Endodermal cell (in vitro differentiated cells): ENCODE measurements at regions not wholly inside any gene's neighbourhood (a gene's known extent, or its start where the extent isn't known, plus 50 kb on each side); places are given as distances from the start of the nearest gene placed in this dataset.

ENCODE experiments used
- DNase-seq: peaks from one replicate; pipeline ENCODE4 v3.0.0-alpha.2; 2017
- H3K27ac ChIP-seq: 2 replicates; pipeline ENCODE4 v1.5.1; 2013; ENCODE audit warnings: mild to moderate bottlenecking, low read depth, low read length, moderate library complexity
- H3K27me3 ChIP-seq: 2 replicates; pipeline ENCODE4 v1.6.1; 2013; ENCODE audit warnings: mild to moderate bottlenecking, low read length, moderate library complexity; ENCODE audit not compliant: insufficient read depth, control insufficient read depth, poor library complexity, severe bottlenecking
- H3K36me3 ChIP-seq: 2 replicates; pipeline ENCODE4 v1.7.0; 2013; ENCODE audit warnings: mild to moderate bottlenecking, low read length, moderate library complexity; ENCODE audit not compliant: control insufficient read depth, insufficient read depth
- H3K4me1 ChIP-seq: one replicate; pipeline ENCODE4 v1.7.0; 2013; ENCODE audit warnings: low read length; ENCODE audit not compliant: control insufficient read depth, insufficient read depth
- H3K4me3 ChIP-seq: 2 replicates; pipeline ENCODE4 v1.5.1; 2013; ENCODE audit warnings: mild to moderate bottlenecking, low read length, moderate library complexity
- H3K9ac ChIP-seq: 2 replicates; pipeline ENCODE4 v1.6.1; 2013; ENCODE audit warnings: mild to moderate bottlenecking, low read length, moderate library complexity; ENCODE audit not compliant: poor library complexity, severe bottlenecking; ENCODE audit errors: extremely low read depth
- H3K9me3 ChIP-seq: 2 replicates; pipeline ENCODE4 v1.6.1; 2013; ENCODE audit warnings: mild to moderate bottlenecking, low read length, moderate library complexity; ENCODE audit not compliant: control insufficient read depth
- H3K27ac Mint-ChIP-seq: 2 replicates; pipeline ENCODE4 v1.8.0; 2020; ENCODE audit warnings: mixed read lengths
- H3K27me3 Mint-ChIP-seq: 2 replicates; pipeline ENCODE4 v1.8.0; 2021; ENCODE audit warnings: mild to moderate bottlenecking, mixed read lengths; ENCODE audit not compliant: insufficient read depth
- H3K36me3 Mint-ChIP-seq: 2 replicates; pipeline ENCODE4 v1.8.0; 2020; ENCODE audit warnings: low read depth, mixed read lengths
- H3K4me1 Mint-ChIP-seq: 2 replicates; pipeline ENCODE4 v1.8.0; 2020; ENCODE audit warnings: mixed read lengths
- H3K4me3 Mint-ChIP-seq: 2 replicates; pipeline ENCODE4 v1.8.0; 2020; ENCODE audit warnings: mild to moderate bottlenecking, moderate library complexity, mixed read lengths
- H3K9me3 Mint-ChIP-seq: 2 replicates; pipeline ENCODE4 v1.8.0; 2020; ENCODE audit warnings: mild to moderate bottlenecking, mixed read lengths
- WGBS, 2 experiments: methylation state at CpG; one replicate each; pipeline versions ENCODE4 v1.1.5 to v1.1.7; 2013; ENCODE audit warnings: missing lambda C conversion rate in 2 of 2, mixed read lengths in 1 of 2; ENCODE audit not compliant: insufficient coverage in 1 of 2, insufficient read length in 1 of 2; 5-methylcytosine and 5-hydroxymethylcytosine counted together
- TF ChIP-seq, protein P1 (sequence below): fragments of 200-600 bp; sonication (generic); conservative IDR thresholded peaks from 2 replicates; pipeline ENCODE4 v1.5.0; 2021; ENCODE audit warnings: antibody characterized with exemption, mild to moderate bottlenecking

DNA sequence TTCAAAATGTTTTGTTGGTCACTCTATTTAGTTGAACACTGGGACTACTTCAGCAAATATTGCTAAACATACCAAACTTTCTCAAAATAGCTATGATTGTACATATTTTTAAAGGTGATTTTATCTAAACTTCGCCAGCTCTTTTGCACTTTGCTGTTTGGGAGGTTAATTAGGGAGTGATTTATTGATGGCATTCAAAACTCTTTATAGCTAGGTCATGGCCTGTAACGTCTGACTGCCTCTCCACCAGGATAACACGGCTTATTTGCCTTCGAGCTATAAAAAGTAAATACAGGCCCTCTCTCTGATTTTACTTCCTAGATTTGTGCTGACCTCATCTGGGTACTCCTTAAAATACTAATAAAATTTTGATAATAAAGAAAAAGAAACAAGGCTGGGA lies 931.9 kb downstream of the DCDC2C start:
- H3K36me3 ChIP-seq: no peaks in the 10 kb centered on the region
- Mint-ChIP-seq H3K27ac (no peak overlapping the region), H3K4me3 (no peak overlapping the region), H3K4me1 (no peaks in the 10 kb centered on the region), H3K36me3 (no peaks in the 10 kb centered on the region), H3K27me3 (no peaks in the 10 kb centered on the region), H3K9me3 (no peaks in the 10 kb centered on the region)
- no peak overlapping the region for H3K9ac ChIP-seq
- no peak overlapping the region for H3K27ac ChIP-seq
- H3K27me3 ChIP-seq: no peaks in the 10 kb centered on the region
- TF ChIP-seq, protein P1, sequence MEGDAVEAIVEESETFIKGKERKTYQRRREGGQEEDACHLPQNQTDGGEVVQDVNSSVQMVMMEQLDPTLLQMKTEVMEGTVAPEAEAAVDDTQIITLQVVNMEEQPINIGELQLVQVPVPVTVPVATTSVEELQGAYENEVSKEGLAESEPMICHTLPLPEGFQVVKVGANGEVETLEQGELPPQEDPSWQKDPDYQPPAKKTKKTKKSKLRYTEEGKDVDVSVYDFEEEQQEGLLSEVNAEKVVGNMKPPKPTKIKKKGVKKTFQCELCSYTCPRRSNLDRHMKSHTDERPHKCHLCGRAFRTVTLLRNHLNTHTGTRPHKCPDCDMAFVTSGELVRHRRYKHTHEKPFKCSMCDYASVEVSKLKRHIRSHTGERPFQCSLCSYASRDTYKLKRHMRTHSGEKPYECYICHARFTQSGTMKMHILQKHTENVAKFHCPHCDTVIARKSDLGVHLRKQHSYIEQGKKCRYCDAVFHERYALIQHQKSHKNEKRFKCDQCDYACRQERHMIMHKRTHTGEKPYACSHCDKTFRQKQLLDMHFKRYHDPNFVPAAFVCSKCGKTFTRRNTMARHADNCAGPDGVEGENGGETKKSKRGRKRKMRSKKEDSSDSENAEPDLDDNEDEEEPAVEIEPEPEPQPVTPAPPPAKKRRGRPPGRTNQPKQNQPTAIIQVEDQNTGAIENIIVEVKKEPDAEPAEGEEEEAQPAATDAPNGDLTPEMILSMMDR: no peak
- H3K4me1 ChIP-seq: no peaks in the 10 kb centered on the region
- no peak for DNase-seq
- 92% methylated on average over 4 of the region's 4 CpGs; no CpG with 5 or more reads in 1 of the 2 experiments for WGBS, 2 experiments
- H3K4me3 ChIP-seq: no peak overlapping the region
- no peaks in the 10 kb centered on the region for H3K9me3 ChIP-seq

DNA sequence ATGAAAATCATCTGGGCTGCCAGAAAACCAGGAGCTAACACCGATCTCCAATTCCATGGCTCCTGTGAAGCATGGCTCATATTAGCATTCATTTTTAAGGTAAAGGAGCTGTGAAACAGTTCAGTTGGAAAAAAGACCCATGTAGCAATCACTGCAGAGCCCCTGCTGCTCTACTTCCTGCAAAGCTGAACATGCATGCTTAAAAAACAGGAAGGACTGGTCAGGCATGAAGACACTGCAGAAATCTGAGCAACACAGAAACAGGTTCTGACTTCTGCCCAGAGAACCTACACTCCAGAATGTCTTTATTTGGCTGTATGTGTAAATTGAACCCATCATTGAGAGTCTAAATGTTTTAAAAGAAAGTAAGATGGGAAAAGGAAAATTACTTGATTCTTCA lies 950.6 kb downstream of the DCDC2C start:
- Mint-ChIP-seq H3K27me3 (no peaks in the 10 kb centered on the region), H3K4me1 (no peaks in the 10 kb centered on the region), H3K9me3 (no peaks in the 10 kb centered on the region), H3K36me3 (no peaks in the 10 kb centered on the region), H3K4me3 (no peak overlapping the region), H3K27ac (no peak overlapping the region)
- Histone ChIP-seq H3K36me3 (no peaks in the 10 kb centered on the region), H3K27ac (no peak overlapping the region), H3K4me3 (no peak overlapping the region), H3K4me1 (no peaks in the 10 kb centered on the region), H3K27me3 (no peaks in the 10 kb centered on the region), H3K9ac (no peak overlapping the region), H3K9me3 (no peaks in the 10 kb centered on the region)
- DNase-seq: no peak
- TF ChIP-seq, protein P1: no peak
- WGBS, 2 experiments: 92 to 93% methylated on average over 1 of the region's 1 CpG

DNA sequence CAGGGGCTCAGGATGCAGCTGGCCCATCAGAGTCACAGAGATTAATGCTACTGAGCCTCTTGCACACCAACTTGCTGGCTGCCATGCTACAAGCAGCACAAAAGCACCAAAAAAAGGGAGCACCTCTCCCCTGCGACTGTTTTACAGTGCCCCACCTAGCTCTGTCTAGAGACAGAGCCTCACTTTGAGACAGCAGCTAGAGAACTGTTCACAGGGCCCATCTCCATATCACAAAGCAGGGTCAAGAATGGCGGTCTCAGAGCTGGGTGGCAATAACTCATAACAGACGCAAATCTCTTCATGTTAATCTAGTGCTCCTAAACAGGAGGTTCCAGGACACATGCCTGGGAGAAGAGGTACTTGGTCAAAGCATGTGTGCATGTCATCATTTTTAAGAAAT lies 953.0 kb downstream of the DCDC2C start:
- no peaks in the 10 kb centered on the region for H3K4me1 ChIP-seq
- no peaks in the 10 kb centered on the region for H3K9me3 Mint-ChIP-seq
- DNase-seq: no peak
- 90 to 94% methylated on average over 3 of the region's 3 CpGs for WGBS, 2 experiments
- H3K36me3 Mint-ChIP-seq: no peaks in the 10 kb centered on the region
- H3K36me3 ChIP-seq: no peaks in the 10 kb centered on the region
- no peaks in the 10 kb centered on the region for H3K9me3 ChIP-seq
- H3K9ac ChIP-seq: no peak overlapping the region
- H3K27me3 Mint-ChIP-seq: no peaks in the 10 kb centered on the region
- H3K4me1 Mint-ChIP-seq: no peaks in the 10 kb centered on the region
- TF ChIP-seq, protein P1: no peak
- no peaks in the 10 kb centered on the region for H3K27me3 ChIP-seq
- no peak overlapping the region for H3K4me3 Mint-ChIP-seq
- no peak overlapping the region for H3K4me3 ChIP-seq
- H3K27ac Mint-ChIP-seq: no peak overlapping the region
- H3K27ac ChIP-seq: no peak overlapping the region
